A673 (cell line): ENCODE measurements at regions not wholly inside any gene's neighbourhood (a gene's known extent, or its start where the extent isn't known, plus 50 kb on each side); places are given as distances from the start of the nearest gene placed in this dataset.

ENCODE experiments used
- BruUV-seq: library from RNA; stranded (reverse); fragments of 400-500 nt; replicated peaks from 2 replicates; lab custom pipeline; 2021; lab: Mats Ljungman, UMichigan
- CTCF ChIA-PET: fragments of 300-600 bp; sonication (Branson Sonifier 250); formaldehyde crosslinking; loops from one replicate; lab custom pipeline; 2022; ENCODE audit warnings: antibody characterized with exemption; lab: Charles Lee
- POLR2A ChIA-PET: fragments of 300-600 bp; sonication (Branson Sonifier 250); formaldehyde crosslinking; loops from one replicate; lab custom pipeline; 2022; ENCODE audit warnings: antibody characterized with exemption; ENCODE audit not compliant: low non-redundant PET; lab: Charles Lee
- DNase-seq: peaks from one replicate; pipeline ENCODE4 v3.0.0-alpha.2; 2015; ENCODE audit warnings: low spot score
- H3K27ac ChIP-seq: fragments of 200-600 bp; sonication (generic); 2 replicates; pipeline ENCODE4 v1.5.1; 2016; ENCODE audit warnings: mixed run types, low read depth, mild to moderate bottlenecking, mixed read lengths, antibody characterized with exemption, low read length; ENCODE audit not compliant: poor library complexity, severe bottlenecking
- H3K27me3 ChIP-seq: fragments of 200-600 bp; sonication (generic); replicated peaks from 2 replicates; pipeline ENCODE4 v1.6.1; 2017; ENCODE audit warnings: mixed run types, low read depth, mild to moderate bottlenecking, mixed read lengths, antibody characterized with exemption, low read length; ENCODE audit not compliant: insufficient read depth, poor library complexity
- H3K36me3 ChIP-seq: fragments of 200-600 bp; sonication (generic); 2 replicates; pipeline ENCODE4 v1.6.1; 2016; ENCODE audit warnings: mixed run types, mild to moderate bottlenecking, mixed read lengths, antibody characterized with exemption, low read length; ENCODE audit not compliant: insufficient read depth, poor library complexity, severe bottlenecking
- H3K4me1 ChIP-seq: fragments of 200-600 bp; sonication (generic); 2 replicates; pipeline ENCODE4 v1.6.1; 2017; ENCODE audit warnings: mixed run types, mild to moderate bottlenecking, mixed read lengths, antibody characterized with exemption, low read length; ENCODE audit not compliant: insufficient read depth, poor library complexity, severe bottlenecking
- H3K4me3 ChIP-seq: fragments of 200-600 bp; sonication (generic); 2 replicates; pipeline ENCODE4 v1.5.1; 2016; ENCODE audit warnings: low read depth, mixed run types, mild to moderate bottlenecking, mixed read lengths, low read length; ENCODE audit not compliant: poor library complexity, severe bottlenecking
- H3K9me3 ChIP-seq: fragments of 200-600 bp; sonication (generic); 2 replicates; pipeline ENCODE4 v1.6.1; 2016; ENCODE audit warnings: mixed run types, low read depth, mild to moderate bottlenecking, mixed read lengths, antibody characterized with exemption, low read length; ENCODE audit not compliant: poor library complexity, severe bottlenecking
- EZH2 ChIP-seq: fragments of 200-600 bp; sonication (generic); IDR thresholded peaks from 2 replicates; pipeline ENCODE4 v1.6.1; 2017; ENCODE audit warnings: borderline replicate concordance, low read depth, mild to moderate bottlenecking, mixed read lengths, antibody characterized with exemption, low read length; ENCODE audit not compliant: poor library complexity, severe bottlenecking
- intact Hi-C: fragments of 100-400 bp; cut with micrococcal nuclease; formaldehyde crosslinking; loops from one replicate; pipeline ENCODE4 v1.10.0; 2022; ENCODE audit not compliant: unreplicated experiment
- TF ChIP-seq, protein P1 (sequence below): fragments of 300-800, 200-600 bp; sonication (generic); conservative IDR thresholded peaks from 2 replicates; pipeline ENCODE4 v1.5.1; 2017; ENCODE audit warnings: low read depth, mild to moderate bottlenecking, antibody characterized with exemption, low read length, moderate library complexity, mixed read lengths

DNA sequence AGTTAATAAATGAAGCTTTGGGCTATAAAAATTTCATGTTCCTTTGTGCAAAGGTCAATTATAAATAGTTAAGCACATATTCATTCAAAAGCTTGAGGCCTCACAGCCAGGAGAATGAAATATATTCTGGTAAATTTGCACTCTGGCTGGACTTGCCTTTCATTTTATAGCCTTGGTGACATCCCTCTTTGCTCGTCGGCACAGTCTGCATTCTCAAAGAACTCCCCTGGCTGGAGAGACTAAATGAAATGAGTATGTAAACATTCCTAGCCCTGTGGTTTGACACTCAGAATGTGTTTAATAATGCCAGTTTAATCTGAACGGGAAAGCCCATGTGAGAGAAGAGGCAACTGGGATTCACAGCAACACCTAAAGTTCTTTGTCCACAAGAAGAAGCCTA, 285.6 kb downstream of the BRINP1 start:
- H3K27ac ChIP-seq, result no peak overlapping the region
- no TSS peak for BruUV-seq

DNA sequence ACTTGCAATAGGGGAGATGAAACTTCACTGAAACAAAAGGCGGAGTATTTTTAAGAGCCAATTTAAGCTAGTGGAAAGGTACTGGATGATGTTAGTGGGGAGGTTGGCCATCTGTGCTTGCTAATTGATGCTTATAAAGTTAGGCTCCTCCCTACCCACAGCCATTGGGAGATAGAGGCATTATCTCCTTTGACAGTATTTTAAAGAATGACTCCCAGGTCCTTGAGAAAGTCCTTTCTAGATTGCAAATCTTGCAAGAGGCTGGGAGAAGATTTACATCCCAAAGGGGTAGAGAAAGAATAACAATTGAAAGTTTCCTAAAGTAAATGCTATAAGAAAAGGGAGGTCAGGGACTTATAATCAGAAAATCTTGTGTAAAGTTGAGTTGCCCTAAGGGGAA, 282.6 kb downstream of the BRINP1 start:
- DNase-seq, result no peak
- intact Hi-C loops, result no loop called here
- no peak overlapping the region for H3K27ac ChIP-seq
- TF ChIP-seq, protein P1, sequence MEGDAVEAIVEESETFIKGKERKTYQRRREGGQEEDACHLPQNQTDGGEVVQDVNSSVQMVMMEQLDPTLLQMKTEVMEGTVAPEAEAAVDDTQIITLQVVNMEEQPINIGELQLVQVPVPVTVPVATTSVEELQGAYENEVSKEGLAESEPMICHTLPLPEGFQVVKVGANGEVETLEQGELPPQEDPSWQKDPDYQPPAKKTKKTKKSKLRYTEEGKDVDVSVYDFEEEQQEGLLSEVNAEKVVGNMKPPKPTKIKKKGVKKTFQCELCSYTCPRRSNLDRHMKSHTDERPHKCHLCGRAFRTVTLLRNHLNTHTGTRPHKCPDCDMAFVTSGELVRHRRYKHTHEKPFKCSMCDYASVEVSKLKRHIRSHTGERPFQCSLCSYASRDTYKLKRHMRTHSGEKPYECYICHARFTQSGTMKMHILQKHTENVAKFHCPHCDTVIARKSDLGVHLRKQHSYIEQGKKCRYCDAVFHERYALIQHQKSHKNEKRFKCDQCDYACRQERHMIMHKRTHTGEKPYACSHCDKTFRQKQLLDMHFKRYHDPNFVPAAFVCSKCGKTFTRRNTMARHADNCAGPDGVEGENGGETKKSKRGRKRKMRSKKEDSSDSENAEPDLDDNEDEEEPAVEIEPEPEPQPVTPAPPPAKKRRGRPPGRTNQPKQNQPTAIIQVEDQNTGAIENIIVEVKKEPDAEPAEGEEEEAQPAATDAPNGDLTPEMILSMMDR, result no peak
- TF ChIP-seq EZH2, result no peak
- H3K9me3 ChIP-seq, result no peaks in the 10 kb centered on the region
- no peaks in the 10 kb centered on the region for H3K4me1 ChIP-seq
- no TSS peak for BruUV-seq
- no peak overlapping the region for H3K4me3 ChIP-seq
- ChIA-PET CTCF (no interaction called here), POLR2A (no interaction called here)
- no peaks in the 10 kb centered on the region for H3K36me3 ChIP-seq
- H3K27me3 ChIP-seq, result no peaks in the 10 kb centered on the region

More for the DNA sequence above, 285.6 kb downstream of the BRINP1 start:
- Histone ChIP-seq H3K4me3 (no peak overlapping the region), H3K9me3 (no peaks in the 10 kb centered on the region), H3K36me3 (no peaks in the 10 kb centered on the region), H3K27me3 (no peaks in the 10 kb centered on the region), H3K4me1 (no peaks in the 10 kb centered on the region)
- ChIA-PET POLR2A (no interaction called here), CTCF (no interaction called here)
- DNase-seq, result no peak
- intact Hi-C loops, result no loop called here
- TF ChIP-seq, protein P1, result no peak
- TF ChIP-seq EZH2, result no peak

DNA sequence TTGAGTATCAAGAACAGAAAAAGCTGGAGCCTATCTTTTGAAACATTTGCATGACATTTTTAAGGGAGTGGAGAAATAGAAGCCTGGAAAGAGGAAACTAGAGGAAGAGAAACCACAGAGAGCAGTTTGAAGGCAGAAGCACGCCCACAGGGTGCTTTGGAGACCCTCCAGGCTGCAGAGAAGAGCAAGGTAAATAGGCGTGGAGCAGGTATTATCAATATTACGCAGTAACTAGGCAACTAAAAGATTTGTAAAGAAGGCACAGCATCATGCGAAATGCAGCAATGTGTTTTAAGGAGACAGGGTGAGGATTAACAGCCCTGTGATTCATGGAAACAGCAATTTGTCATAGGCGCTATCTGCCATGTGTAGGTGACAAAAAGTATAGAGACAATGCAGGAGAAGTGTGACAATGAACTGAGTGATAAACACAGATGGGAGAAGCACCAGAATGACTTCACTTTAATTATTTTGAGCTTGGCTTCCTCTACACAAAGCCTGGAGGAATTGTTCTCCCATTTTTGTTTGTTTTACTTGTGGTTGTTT, 281.2 kb downstream of the BRINP1 start:
- TF ChIP-seq EZH2, result no peak
- TF ChIP-seq, protein P1, result no peak
- CTCF ChIA-PET, result no interaction called here
- H3K9me3 ChIP-seq, result no peaks in the 10 kb centered on the region
- no peak overlapping the region for H3K27ac ChIP-seq
- H3K27me3 ChIP-seq, result no peaks in the 10 kb centered on the region
- POLR2A ChIA-PET, result no interaction called here
- H3K36me3 ChIP-seq, result no peaks in the 10 kb centered on the region
- H3K4me3 ChIP-seq, result no peak overlapping the region
- no peaks in the 10 kb centered on the region for H3K4me1 ChIP-seq
- intact Hi-C loops, result no loop called here
- no peak for DNase-seq
- BruUV-seq, result no TSS peak
